ENCODE measurements at regions not wholly inside any gene's neighbourhood (a gene's known extent, or its start where the extent isn't known, plus 50 kb on each side); places are given as distances from the start of the nearest gene placed in this dataset.

DNA sequence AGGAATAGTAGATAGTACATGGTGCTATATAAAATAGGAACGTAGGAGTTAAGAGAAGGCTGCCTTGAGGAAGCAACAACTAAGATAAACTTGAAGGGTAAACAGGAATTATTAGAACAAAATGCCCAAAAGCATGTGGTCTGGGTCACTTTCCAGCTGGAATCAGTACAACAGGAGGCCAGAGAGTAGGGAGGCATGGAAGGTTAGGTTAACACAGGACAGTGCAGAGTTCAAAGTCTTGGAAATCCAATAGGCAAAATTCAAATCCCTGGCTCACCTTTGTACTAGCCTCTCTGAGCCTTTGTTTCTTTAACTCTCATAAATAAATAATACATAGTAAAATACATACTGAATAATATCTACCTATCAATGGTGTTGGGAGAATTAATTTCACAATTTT lies 69.0 kb upstream of the NEK7 start:
- H3K27ac ChIP-seq (ENCODE audit: low read depth, low read length) = peak overlapping the region; percentile 5
- H3K27me3 ChIP-seq (ENCODE audit: insufficient read depth, low read length) = no peaks in the 10 kb centered on the region
- no peak overlapping the region for H3K4me3 ChIP-seq (ENCODE audit: insufficient read depth, low read length)
- H3K79me2 ChIP-seq (ENCODE audit: insufficient read depth, low read length) = no peaks in the 10 kb centered on the region
- peak overlapping the region; percentile 56 for H2AFZ ChIP-seq (ENCODE audit: low read length)
- H3K4me1 ChIP-seq (ENCODE audit: insufficient read depth, low read length) = peaks cover 24% of the 10 kb centered on the region
- TF ChIP-seq, protein P1, sequence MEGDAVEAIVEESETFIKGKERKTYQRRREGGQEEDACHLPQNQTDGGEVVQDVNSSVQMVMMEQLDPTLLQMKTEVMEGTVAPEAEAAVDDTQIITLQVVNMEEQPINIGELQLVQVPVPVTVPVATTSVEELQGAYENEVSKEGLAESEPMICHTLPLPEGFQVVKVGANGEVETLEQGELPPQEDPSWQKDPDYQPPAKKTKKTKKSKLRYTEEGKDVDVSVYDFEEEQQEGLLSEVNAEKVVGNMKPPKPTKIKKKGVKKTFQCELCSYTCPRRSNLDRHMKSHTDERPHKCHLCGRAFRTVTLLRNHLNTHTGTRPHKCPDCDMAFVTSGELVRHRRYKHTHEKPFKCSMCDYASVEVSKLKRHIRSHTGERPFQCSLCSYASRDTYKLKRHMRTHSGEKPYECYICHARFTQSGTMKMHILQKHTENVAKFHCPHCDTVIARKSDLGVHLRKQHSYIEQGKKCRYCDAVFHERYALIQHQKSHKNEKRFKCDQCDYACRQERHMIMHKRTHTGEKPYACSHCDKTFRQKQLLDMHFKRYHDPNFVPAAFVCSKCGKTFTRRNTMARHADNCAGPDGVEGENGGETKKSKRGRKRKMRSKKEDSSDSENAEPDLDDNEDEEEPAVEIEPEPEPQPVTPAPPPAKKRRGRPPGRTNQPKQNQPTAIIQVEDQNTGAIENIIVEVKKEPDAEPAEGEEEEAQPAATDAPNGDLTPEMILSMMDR (IDR thresholded peaks at IDR 0.05; ENCODE audit: extremely low read depth, low read depth, low read length) = no peak
- H4K20me1 ChIP-seq (ENCODE audit: insufficient read depth, low read length) = no peaks in the 10 kb centered on the region
- no peaks in the 10 kb centered on the region for H3K36me3 ChIP-seq (ENCODE audit: insufficient read depth, low read length)
- peak overlapping the region; percentile 78 for H3K4me2 ChIP-seq (ENCODE audit: insufficient read depth, low read length)
- DNase-seq (ENCODE audit: insufficient read length, low spot score, missing footprints) = no peak
- H3K9me3 ChIP-seq (ENCODE audit: low read depth, low read length) = no peaks in the 10 kb centered on the region

DNA sequence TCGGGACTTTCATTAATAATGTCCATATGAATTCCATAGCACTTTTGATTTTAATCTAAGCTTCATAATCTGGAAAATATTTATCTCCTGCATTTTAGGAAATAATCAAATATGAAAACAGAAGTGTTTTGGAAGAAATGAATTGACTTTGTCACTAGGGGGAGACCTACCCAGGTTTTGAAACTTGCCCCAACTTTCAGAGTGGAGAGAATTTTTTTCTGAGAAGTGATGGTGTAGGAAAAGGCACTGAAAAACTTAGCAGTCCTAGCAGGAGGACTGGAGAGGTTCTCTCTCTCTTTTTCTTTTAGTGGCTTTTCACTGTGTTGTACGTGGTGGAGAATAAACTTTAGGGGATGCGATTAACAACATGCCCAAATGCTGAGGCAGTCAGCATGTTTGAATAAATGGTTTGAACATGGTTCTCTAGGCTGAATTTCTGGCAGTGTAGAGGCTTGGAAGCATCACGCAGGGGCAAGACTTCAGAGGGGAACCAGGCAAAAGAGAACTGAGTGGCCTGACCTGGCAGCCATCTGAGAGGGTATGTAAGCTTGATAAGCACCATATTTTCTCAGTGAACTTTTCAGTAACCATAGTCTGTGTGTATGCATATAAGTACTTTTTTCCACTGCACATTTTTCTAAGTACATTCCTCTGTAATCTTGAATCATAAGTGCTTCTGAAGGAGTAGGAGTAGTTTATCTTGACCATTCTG lies 68.3 kb upstream of the NEK7 start:
- Histone ChIP-seq H2AFZ (ENCODE audit: low read length) (peak overlapping the region; percentile 75), H3K27me3 (ENCODE audit: insufficient read depth, low read length) (no peaks in the 10 kb centered on the region), H3K79me2 (ENCODE audit: insufficient read depth, low read length) (no peaks in the 10 kb centered on the region), H3K4me3 (ENCODE audit: insufficient read depth, low read length) (peak overlapping the region; percentile 59), H3K4me2 (ENCODE audit: insufficient read depth, low read length) (peak overlapping the region; percentile 78), H3K4me1 (ENCODE audit: insufficient read depth, low read length) (peaks cover 24% of the 10 kb centered on the region), H3K36me3 (ENCODE audit: insufficient read depth, low read length) (no peaks in the 10 kb centered on the region), H3K9me3 (ENCODE audit: low read depth, low read length) (no peaks in the 10 kb centered on the region), H4K20me1 (ENCODE audit: insufficient read depth, low read length) (no peaks in the 10 kb centered on the region), H3K27ac (ENCODE audit: low read depth, low read length) (peak overlapping the region; percentile 78)
- peak; percentile 57 for DNase-seq (ENCODE audit: insufficient read length, low spot score, missing footprints)
- TF ChIP-seq, protein P1 (IDR thresholded peaks at IDR 0.05; ENCODE audit: extremely low read depth, low read depth, low read length) = peak; percentile 73

DNA sequence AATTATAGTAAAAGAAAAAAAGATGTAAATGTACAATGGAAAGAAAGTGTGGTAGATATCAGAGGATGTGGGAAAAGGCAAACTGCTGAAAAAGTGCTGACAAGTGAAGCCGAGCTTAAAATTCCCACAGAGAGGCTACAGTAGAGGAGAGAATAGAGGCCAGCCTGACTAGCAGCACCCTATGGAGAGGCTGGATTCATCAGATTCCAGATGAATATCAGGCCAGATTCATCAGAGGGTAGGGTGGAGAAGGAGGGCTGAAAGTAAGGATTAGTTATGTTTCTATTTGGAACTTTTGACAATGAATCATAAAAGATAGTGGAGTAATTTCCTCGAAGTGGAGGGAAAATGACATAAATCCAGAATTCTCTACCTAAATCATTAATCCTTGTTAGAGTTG lies 60.4 kb upstream of the NEK7 start:
- TF ChIP-seq, protein P1 (IDR thresholded peaks at IDR 0.05; ENCODE audit: extremely low read depth, low read depth, low read length) = no peak
- H4K20me1 ChIP-seq (ENCODE audit: insufficient read depth, low read length) = no peaks in the 10 kb centered on the region

DNA sequence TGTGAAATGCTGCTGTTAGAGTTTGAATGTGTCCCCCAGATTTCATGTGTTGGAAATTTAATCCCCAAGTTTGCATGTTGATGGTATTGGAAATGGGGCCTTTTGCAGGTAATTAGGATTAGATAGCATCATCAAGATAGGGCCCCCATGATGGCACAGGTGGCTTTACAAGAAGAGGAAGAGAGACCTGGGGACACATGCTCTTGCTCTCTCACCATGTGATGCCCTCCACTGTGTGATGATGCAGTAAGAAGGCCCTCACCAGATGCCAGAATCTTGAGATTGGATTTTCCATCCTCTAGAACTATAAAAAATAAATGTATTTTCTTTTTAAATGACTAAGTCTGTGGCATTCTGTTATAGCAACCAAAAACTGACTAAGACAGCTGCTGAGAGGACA lies 57.0 kb upstream of the NEK7 start:
- H3K9me3 ChIP-seq (ENCODE audit: low read depth, low read length) = no peaks in the 10 kb centered on the region
- no peaks in the 10 kb centered on the region for H3K27me3 ChIP-seq (ENCODE audit: insufficient read depth, low read length)
- H3K36me3 ChIP-seq (ENCODE audit: insufficient read depth, low read length) = no peaks in the 10 kb centered on the region
- peaks cover 24% of the 10 kb centered on the region for H3K4me1 ChIP-seq (ENCODE audit: insufficient read depth, low read length)
- H3K4me3 ChIP-seq (ENCODE audit: insufficient read depth, low read length) = no peak overlapping the region
- H3K4me2 ChIP-seq (ENCODE audit: insufficient read depth, low read length) = no peak overlapping the region
- TF ChIP-seq, protein P1 (IDR thresholded peaks at IDR 0.05; ENCODE audit: extremely low read depth, low read depth, low read length) = no peak
- no peaks in the 10 kb centered on the region for H4K20me1 ChIP-seq (ENCODE audit: insufficient read depth, low read length)
- H2AFZ ChIP-seq (ENCODE audit: low read length) = no peak overlapping the region
- no peak for DNase-seq (ENCODE audit: insufficient read length, low spot score, missing footprints)
- H3K27ac ChIP-seq (ENCODE audit: low read depth, low read length) = peak overlapping the region; percentile 19
- no peaks in the 10 kb centered on the region for H3K79me2 ChIP-seq (ENCODE audit: insufficient read depth, low read length)

More for the DNA sequence above, 60.4 kb upstream of the NEK7 start:
- Histone ChIP-seq H3K4me2 (ENCODE audit: insufficient read depth, low read length) (peak overlapping the region; percentile 15), H3K4me3 (ENCODE audit: insufficient read depth, low read length) (no peak overlapping the region), H3K36me3 (ENCODE audit: insufficient read depth, low read length) (no peaks in the 10 kb centered on the region), H3K27me3 (ENCODE audit: insufficient read depth, low read length) (no peaks in the 10 kb centered on the region), H3K9me3 (ENCODE audit: low read depth, low read length) (no peaks in the 10 kb centered on the region), H3K79me2 (ENCODE audit: insufficient read depth, low read length) (no peaks in the 10 kb centered on the region), H2AFZ (ENCODE audit: low read length) (no peak overlapping the region), H3K27ac (ENCODE audit: low read depth, low read length) (no peak overlapping the region), H3K4me1 (ENCODE audit: insufficient read depth, low read length) (peaks cover 5% of the 10 kb centered on the region)
- DNase-seq (ENCODE audit: insufficient read length, low spot score, missing footprints) = peak; percentile 48

All from osteoblast (primary cell).